ENCODE measurements at regions not wholly inside any gene's neighbourhood (a gene's known extent, or its start where the extent isn't known, plus 50 kb on each side); places are given as distances from the start of the nearest gene placed in this dataset.

DNA sequence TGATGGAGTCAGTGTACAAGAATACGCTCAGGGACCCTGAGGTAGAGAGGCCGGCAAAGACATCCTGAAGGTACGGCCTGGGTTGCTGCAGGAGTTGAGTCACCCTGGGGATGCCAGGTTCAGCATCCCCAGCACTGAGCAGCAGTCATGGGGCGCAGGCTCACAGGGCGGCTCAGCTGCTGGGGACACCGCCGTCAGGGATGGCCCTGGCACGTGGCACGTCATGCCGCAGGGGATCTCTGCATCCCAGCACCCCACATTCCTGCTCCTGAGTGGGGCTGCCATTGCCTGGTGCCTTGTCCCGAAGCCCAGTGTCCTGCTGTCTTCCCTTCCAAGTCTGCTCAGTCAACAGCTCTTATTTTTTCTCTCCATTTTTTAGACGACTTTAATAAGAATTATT lies 168.7 kb upstream of the NTM start:
- H3K27ac ChIP-seq (ENCODE audit: low read depth, low read length) = no peak overlapping the region
- H3K9ac ChIP-seq (ENCODE audit: low read length) = no peak overlapping the region
- no peak overlapping the region for H3K4me2 ChIP-seq (ENCODE audit: low read depth, low read length, poor library complexity, severe bottlenecking)
- H3K36me3 ChIP-seq (ENCODE audit: low read length) = no peaks in the 10 kb centered on the region
- no peaks in the 10 kb centered on the region for H4K20me1 ChIP-seq (ENCODE audit: low read depth, low read length)
- no peaks in the 10 kb centered on the region for H3K79me2 ChIP-seq (ENCODE audit: insufficient read depth, low read length)
- H3K9me2 ChIP-seq (replicated peaks; ENCODE audit: insufficient read depth, low read length) = no peaks in the 10 kb centered on the region
- H3K9me3 ChIP-seq (ENCODE audit: insufficient read depth, low read length) = no peaks in the 10 kb centered on the region
- TF ChIP-seq, protein P1, sequence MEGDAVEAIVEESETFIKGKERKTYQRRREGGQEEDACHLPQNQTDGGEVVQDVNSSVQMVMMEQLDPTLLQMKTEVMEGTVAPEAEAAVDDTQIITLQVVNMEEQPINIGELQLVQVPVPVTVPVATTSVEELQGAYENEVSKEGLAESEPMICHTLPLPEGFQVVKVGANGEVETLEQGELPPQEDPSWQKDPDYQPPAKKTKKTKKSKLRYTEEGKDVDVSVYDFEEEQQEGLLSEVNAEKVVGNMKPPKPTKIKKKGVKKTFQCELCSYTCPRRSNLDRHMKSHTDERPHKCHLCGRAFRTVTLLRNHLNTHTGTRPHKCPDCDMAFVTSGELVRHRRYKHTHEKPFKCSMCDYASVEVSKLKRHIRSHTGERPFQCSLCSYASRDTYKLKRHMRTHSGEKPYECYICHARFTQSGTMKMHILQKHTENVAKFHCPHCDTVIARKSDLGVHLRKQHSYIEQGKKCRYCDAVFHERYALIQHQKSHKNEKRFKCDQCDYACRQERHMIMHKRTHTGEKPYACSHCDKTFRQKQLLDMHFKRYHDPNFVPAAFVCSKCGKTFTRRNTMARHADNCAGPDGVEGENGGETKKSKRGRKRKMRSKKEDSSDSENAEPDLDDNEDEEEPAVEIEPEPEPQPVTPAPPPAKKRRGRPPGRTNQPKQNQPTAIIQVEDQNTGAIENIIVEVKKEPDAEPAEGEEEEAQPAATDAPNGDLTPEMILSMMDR (IDR thresholded peaks at IDR 0.05; ENCODE audit: insufficient read depth, low read length, poor library complexity, severe bottlenecking) = no peak
- TF ChIP-seq EZH2phosphoT487 (conservative IDR thresholded peaks at IDR 0.05; ENCODE audit: low read length) = no peak
- H2AFZ ChIP-seq (ENCODE audit: low read depth, low read length, severe bottlenecking) = no peak overlapping the region
- H3F3A ChIP-seq (ENCODE audit: insufficient read depth) = no peaks in the 10 kb centered on the region
- no peaks in the 10 kb centered on the region for H3K27me3 ChIP-seq (ENCODE audit: low read length)
- H3K4me3 ChIP-seq (ENCODE audit: insufficient read depth, low read length, poor library complexity, severe bottlenecking) = no peak overlapping the region

DNA sequence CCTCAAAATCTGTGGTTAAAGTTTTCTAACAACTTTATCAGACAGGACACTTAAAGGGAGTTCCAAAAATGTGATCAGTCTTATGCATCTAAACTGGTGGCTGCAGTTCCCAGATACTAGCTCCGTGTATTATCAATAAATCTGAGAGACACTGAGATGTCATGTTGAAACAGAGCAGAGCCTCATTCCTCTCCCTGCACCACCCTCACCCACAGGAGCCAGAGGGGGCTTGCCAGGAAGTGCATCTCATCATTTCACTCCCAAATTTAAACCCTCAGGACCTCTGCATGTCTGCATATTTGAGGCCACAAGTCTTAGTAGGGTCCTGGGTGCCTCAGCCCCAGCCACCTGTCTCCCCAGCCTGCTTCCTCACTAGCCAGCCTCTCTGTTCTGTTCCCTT lies 167.4 kb upstream of the NTM start:
- Histone ChIP-seq H3K9me2 (replicated peaks; ENCODE audit: insufficient read depth, low read length) (no peaks in the 10 kb centered on the region), H3K4me3 (ENCODE audit: insufficient read depth, low read length, poor library complexity, severe bottlenecking) (no peak overlapping the region), H3K9me3 (ENCODE audit: insufficient read depth, low read length) (no peaks in the 10 kb centered on the region), H3K36me3 (ENCODE audit: low read length) (no peaks in the 10 kb centered on the region), H2AFZ (ENCODE audit: low read depth, low read length, severe bottlenecking) (no peak overlapping the region), H3K27me3 (ENCODE audit: low read length) (no peaks in the 10 kb centered on the region), H3K4me2 (ENCODE audit: low read depth, low read length, poor library complexity, severe bottlenecking) (no peak overlapping the region), H3K9ac (ENCODE audit: low read length) (no peak overlapping the region), H4K20me1 (ENCODE audit: low read depth, low read length) (no peaks in the 10 kb centered on the region), H3K79me2 (ENCODE audit: insufficient read depth, low read length) (no peaks in the 10 kb centered on the region), H3K27ac (ENCODE audit: low read depth, low read length) (no peak overlapping the region), H3F3A (ENCODE audit: insufficient read depth) (no peaks in the 10 kb centered on the region)
- TF ChIP-seq, protein P1 (IDR thresholded peaks at IDR 0.05; ENCODE audit: insufficient read depth, low read length, poor library complexity, severe bottlenecking) = no peak
- no peak for TF ChIP-seq EZH2phosphoT487 (conservative IDR thresholded peaks at IDR 0.05; ENCODE audit: low read length)

DNA sequence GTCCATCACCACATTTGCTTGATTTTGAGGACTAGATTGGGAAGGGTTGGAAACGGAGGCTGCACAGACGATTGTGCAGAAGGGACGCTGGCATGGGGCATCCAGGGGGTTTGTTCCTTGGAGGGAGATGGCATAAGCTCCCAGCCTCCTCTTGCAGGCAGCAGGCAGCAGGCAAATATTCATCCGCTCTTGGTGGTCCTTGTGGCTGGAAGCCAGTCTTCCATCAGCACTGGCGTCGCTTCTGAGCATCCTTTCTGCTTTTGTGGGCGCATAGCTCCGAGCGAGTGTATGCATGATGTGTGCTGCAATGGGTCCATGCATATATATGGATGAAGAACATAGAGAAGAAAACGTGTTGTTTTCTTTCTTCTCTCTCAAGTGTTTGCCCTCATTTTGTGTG lies 166.1 kb upstream of the NTM start:
- Histone ChIP-seq H3K9me3 (ENCODE audit: insufficient read depth, low read length) (no peaks in the 10 kb centered on the region), H3K4me2 (ENCODE audit: low read depth, low read length, poor library complexity, severe bottlenecking) (no peak overlapping the region), H3F3A (ENCODE audit: insufficient read depth) (no peaks in the 10 kb centered on the region), H4K20me1 (ENCODE audit: low read depth, low read length) (no peaks in the 10 kb centered on the region), H3K4me3 (ENCODE audit: insufficient read depth, low read length, poor library complexity, severe bottlenecking) (no peak overlapping the region), H3K9ac (ENCODE audit: low read length) (no peak overlapping the region), H3K27ac (ENCODE audit: low read depth, low read length) (no peak overlapping the region), H3K9me2 (replicated peaks; ENCODE audit: insufficient read depth, low read length) (no peaks in the 10 kb centered on the region), H3K27me3 (ENCODE audit: low read length) (no peaks in the 10 kb centered on the region), H2AFZ (ENCODE audit: low read depth, low read length, severe bottlenecking) (no peak overlapping the region), H3K79me2 (ENCODE audit: insufficient read depth, low read length) (no peaks in the 10 kb centered on the region), H3K36me3 (ENCODE audit: low read length) (no peaks in the 10 kb centered on the region)
- no peak for TF ChIP-seq EZH2phosphoT487 (conservative IDR thresholded peaks at IDR 0.05; ENCODE audit: low read length)
- TF ChIP-seq, protein P1 (IDR thresholded peaks at IDR 0.05; ENCODE audit: insufficient read depth, low read length, poor library complexity, severe bottlenecking) = no peak

Data from SU-DHL-6 (cell line).